ENCODE measurements at regions not wholly inside any gene's neighbourhood (a gene's known extent, or its start where the extent isn't known, plus 50 kb on each side); places are given as distances from the start of the nearest gene placed in this dataset.

GRCh38 chr12:125311050-125311449 lies 245.8 kb downstream of the AACS start:
- Mint-ChIP-seq H3K27ac (ENCODE audit: low read depth, unreplicated experiment) (no peak overlapping the region), H3K9me3 (ENCODE audit: unreplicated experiment) (no peaks in the 10 kb centered on the region), H3K4me1 (ENCODE audit: insufficient read depth, unreplicated experiment) (no peaks in the 10 kb centered on the region), H3K36me3 (ENCODE audit: insufficient read depth, unreplicated experiment) (no peaks in the 10 kb centered on the region), H3K27me3 (ENCODE audit: insufficient read depth, unreplicated experiment) (peaks cover 14% of the 10 kb centered on the region), H3K4me3 (ENCODE audit: unreplicated experiment) (no peak overlapping the region)
- intact Hi-C loops (cut with micrococcal nuclease): no loop called here
- no peak for DNase-seq (ENCODE audit: unreplicated experiment)
- no peak for TF ChIP-seq CTCF (IDR thresholded peaks at IDR 0.05; ENCODE audit: unreplicated experiment)
- POLR2A ChIA-PET: no interaction called here
- CTCF ChIA-PET: no interaction called here
- no TSS peak for BruUV-seq (replicated peaks)

- no peak overlapping the region for H3K27ac Mint-ChIP-seq (ENCODE audit: low read depth, unreplicated experiment)
- no peaks in the 10 kb centered on the region for H3K9me3 Mint-ChIP-seq (ENCODE audit: unreplicated experiment)
- DNase-seq (ENCODE audit: unreplicated experiment): no peak
- no peaks in the 10 kb centered on the region for H3K27me3 Mint-ChIP-seq (ENCODE audit: insufficient read depth, unreplicated experiment)
- ChIA-PET POLR2A (no interaction called here), CTCF (interaction anchor here (0.6 kb wide), 1 partner anchor 106 kb away, joined by 3 read pairs; no protein-coding TSS in a partner anchor)
- no peaks in the 10 kb centered on the region for H3K4me1 Mint-ChIP-seq (ENCODE audit: insufficient read depth, unreplicated experiment)
- TF ChIP-seq CTCF (IDR thresholded peaks at IDR 0.05; ENCODE audit: unreplicated experiment): no peak
- intact Hi-C loops (cut with micrococcal nuclease): no loop called here
- no peak overlapping the region for H3K4me3 Mint-ChIP-seq (ENCODE audit: unreplicated experiment)
- no peaks in the 10 kb centered on the region for H3K36me3 Mint-ChIP-seq (ENCODE audit: insufficient read depth, unreplicated experiment)
- BruUV-seq (replicated peaks): no TSS peak
Observed at GRCh38 chr12:125312471-125312870, 247.2 kb downstream of the AACS start.

- no peaks in the 10 kb centered on the region for H3K9me3 Mint-ChIP-seq (ENCODE audit: unreplicated experiment)
- no peaks in the 10 kb centered on the region for H3K36me3 Mint-ChIP-seq (ENCODE audit: insufficient read depth, unreplicated experiment)
- no TSS peak for BruUV-seq (replicated peaks)
- no peak for TF ChIP-seq CTCF (IDR thresholded peaks at IDR 0.05; ENCODE audit: unreplicated experiment)
- DNase-seq (ENCODE audit: unreplicated experiment): no peak
- intact Hi-C loops (cut with micrococcal nuclease): no loop called here
- H3K4me3 Mint-ChIP-seq (ENCODE audit: unreplicated experiment): no peak overlapping the region
- no peaks in the 10 kb centered on the region for H3K4me1 Mint-ChIP-seq (ENCODE audit: insufficient read depth, unreplicated experiment)
- CTCF ChIA-PET: interaction anchor here (0.8 to 3.0 kb wide), 3 partner anchors 17 to 364 kb away, joined by 3 to 18 read pairs (median 4); no protein-coding TSS in a partner anchor
- POLR2A ChIA-PET: no interaction called here
- H3K27ac Mint-ChIP-seq (ENCODE audit: low read depth, unreplicated experiment): no peak overlapping the region
- no peaks in the 10 kb centered on the region for H3K27me3 Mint-ChIP-seq (ENCODE audit: insufficient read depth, unreplicated experiment)
Observed at GRCh38 chr12:125314051-125314755, 249.0 kb downstream of the AACS start.

- ChIA-PET POLR2A (no interaction called here), CTCF (interaction anchor here (0.7 to 3.0 kb wide), 4 partner anchors 11 to 88 kb away, joined by 4 to 18 read pairs (median 4); no protein-coding TSS in a partner anchor)
- intact Hi-C loops (cut with micrococcal nuclease): no loop called here
Observed at GRCh38 chr12:125315771-125316170, 250.5 kb downstream of the AACS start.

More at GRCh38 chr12:125315771-125316170, 250.5 kb downstream of the AACS start:
- Mint-ChIP-seq H3K27me3 (ENCODE audit: insufficient read depth, unreplicated experiment) (no peaks in the 10 kb centered on the region), H3K27ac (ENCODE audit: low read depth, unreplicated experiment) (no peak overlapping the region), H3K4me1 (ENCODE audit: insufficient read depth, unreplicated experiment) (no peaks in the 10 kb centered on the region), H3K4me3 (ENCODE audit: unreplicated experiment) (no peak overlapping the region), H3K36me3 (ENCODE audit: insufficient read depth, unreplicated experiment) (no peaks in the 10 kb centered on the region), H3K9me3 (ENCODE audit: unreplicated experiment) (no peaks in the 10 kb centered on the region)
- BruUV-seq (replicated peaks): no TSS peak
- DNase-seq (ENCODE audit: unreplicated experiment): no peak
- no peak for TF ChIP-seq CTCF (IDR thresholded peaks at IDR 0.05; ENCODE audit: unreplicated experiment)
